ENCODE measurements at regions not wholly inside any gene's neighbourhood (a gene's known extent, or its start where the extent isn't known, plus 50 kb on each side); places are given as distances from the start of the nearest gene placed in this dataset.

DNA sequence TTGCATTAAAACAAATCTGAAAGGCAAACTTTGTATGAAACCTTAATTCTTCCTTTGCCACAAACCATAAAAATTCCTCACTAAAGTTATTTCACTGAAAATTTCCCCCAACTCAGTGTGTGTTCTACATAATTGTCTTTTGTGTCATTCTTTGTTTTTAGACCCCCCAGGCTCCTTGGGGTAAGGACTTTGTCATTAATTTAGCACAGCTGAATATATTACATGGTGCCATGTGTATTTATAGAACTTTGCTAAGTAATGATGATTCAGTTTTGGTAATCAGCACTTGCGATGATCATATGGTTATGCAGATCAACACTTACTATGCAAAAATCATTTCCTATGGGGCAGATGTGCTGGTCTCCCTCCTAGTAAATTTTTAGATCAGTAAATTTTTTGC is 712.1 kb upstream of the MEF2C start:
- TF ChIP-seq CTCF (IDR thresholded peaks at IDR 0.05; ENCODE audit: insufficient read depth, low read depth, low read length) (no peak), EZH2 (IDR thresholded peaks at IDR 0.05; ENCODE audit: insufficient read depth, low read length) (no peak)
